ENCODE measurements at regions not wholly inside any gene's neighbourhood (a gene's known extent, or its start where the extent isn't known, plus 50 kb on each side); places are given as distances from the start of the nearest gene placed in this dataset.

DNA sequence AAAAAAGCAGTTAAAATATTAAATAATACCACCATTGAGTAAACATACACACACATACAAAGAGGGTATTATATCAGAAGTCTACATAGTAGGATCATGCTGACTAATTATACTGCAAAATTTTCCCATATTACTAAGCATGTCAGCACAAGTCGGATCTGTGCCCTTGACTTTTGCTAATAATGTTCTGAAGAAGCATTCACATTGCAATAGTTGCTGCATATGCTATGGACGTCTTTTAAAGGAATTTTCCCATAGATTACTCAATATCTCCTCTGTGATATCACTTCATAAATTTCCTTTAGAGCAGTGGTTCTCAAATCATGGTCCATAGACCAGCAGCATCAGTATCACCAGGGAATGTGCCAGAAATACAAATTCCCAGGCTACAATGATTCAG, 110.9 kb upstream of the NUDT7 start:
- TF ChIP-seq TAF1 (IDR thresholded peaks at IDR 0.05; ENCODE audit: borderline replicate concordance, insufficient read depth, low read length) (no peak), SIN3A (IDR thresholded peaks at IDR 0.05; ENCODE audit: borderline replicate concordance, insufficient read depth, low read length) (no peak), POLR2AphosphoS5 (IDR thresholded peaks at IDR 0.05; ENCODE audit: low read depth, low read length) (no peak)
- TF ChIP-seq, protein P1, sequence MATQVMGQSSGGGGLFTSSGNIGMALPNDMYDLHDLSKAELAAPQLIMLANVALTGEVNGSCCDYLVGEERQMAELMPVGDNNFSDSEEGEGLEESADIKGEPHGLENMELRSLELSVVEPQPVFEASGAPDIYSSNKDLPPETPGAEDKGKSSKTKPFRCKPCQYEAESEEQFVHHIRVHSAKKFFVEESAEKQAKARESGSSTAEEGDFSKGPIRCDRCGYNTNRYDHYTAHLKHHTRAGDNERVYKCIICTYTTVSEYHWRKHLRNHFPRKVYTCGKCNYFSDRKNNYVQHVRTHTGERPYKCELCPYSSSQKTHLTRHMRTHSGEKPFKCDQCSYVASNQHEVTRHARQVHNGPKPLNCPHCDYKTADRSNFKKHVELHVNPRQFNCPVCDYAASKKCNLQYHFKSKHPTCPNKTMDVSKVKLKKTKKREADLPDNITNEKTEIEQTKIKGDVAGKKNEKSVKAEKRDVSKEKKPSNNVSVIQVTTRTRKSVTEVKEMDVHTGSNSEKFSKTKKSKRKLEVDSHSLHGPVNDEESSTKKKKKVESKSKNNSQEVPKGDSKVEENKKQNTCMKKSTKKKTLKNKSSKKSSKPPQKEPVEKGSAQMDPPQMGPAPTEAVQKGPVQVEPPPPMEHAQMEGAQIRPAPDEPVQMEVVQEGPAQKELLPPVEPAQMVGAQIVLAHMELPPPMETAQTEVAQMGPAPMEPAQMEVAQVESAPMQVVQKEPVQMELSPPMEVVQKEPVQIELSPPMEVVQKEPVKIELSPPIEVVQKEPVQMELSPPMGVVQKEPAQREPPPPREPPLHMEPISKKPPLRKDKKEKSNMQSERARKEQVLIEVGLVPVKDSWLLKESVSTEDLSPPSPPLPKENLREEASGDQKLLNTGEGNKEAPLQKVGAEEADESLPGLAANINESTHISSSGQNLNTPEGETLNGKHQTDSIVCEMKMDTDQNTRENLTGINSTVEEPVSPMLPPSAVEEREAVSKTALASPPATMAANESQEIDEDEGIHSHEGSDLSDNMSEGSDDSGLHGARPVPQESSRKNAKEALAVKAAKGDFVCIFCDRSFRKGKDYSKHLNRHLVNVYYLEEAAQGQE (IDR thresholded peaks at IDR 0.05; ENCODE audit: insufficient read depth in 1 of 2, low read depth in 2 of 2, low read length in 2 of 2) = no peak
